ENCODE measurements at regions not wholly inside any gene's neighbourhood (a gene's known extent, or its start where the extent isn't known, plus 50 kb on each side); places are given as distances from the start of the nearest gene placed in this dataset.
A peak's percentile ranks its signal among the peaks of the same experiment; 100 is the strongest.

DNA sequence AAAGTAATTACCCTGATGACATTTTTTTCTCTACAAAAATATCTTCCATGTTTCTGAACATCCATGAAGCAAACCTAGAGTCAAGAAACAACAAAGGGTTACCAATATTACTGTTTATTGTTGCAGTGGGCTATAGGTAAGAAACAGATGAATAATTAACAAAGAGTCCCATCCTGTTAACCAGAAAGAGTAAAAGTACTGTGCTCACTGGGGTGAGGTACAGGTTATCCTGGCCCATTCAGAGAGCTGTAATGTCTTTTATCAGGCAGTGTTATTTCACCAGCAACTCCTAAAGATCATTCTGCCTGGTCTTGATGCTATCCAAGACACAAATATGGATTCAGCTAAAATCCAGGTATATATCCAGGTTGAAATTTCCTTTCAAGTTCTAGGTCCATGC is 754.9 kb downstream of the SATB2 start:
- no peak for TF ChIP-seq ZFX (IDR thresholded peaks at IDR 0.05; ENCODE audit: borderline replicate concordance)
- TF ChIP-seq, protein P1, sequence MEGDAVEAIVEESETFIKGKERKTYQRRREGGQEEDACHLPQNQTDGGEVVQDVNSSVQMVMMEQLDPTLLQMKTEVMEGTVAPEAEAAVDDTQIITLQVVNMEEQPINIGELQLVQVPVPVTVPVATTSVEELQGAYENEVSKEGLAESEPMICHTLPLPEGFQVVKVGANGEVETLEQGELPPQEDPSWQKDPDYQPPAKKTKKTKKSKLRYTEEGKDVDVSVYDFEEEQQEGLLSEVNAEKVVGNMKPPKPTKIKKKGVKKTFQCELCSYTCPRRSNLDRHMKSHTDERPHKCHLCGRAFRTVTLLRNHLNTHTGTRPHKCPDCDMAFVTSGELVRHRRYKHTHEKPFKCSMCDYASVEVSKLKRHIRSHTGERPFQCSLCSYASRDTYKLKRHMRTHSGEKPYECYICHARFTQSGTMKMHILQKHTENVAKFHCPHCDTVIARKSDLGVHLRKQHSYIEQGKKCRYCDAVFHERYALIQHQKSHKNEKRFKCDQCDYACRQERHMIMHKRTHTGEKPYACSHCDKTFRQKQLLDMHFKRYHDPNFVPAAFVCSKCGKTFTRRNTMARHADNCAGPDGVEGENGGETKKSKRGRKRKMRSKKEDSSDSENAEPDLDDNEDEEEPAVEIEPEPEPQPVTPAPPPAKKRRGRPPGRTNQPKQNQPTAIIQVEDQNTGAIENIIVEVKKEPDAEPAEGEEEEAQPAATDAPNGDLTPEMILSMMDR (IDR thresholded peaks at IDR 0.05) = no peak
- H3K27ac ChIP-seq = no peak overlapping the region

DNA sequence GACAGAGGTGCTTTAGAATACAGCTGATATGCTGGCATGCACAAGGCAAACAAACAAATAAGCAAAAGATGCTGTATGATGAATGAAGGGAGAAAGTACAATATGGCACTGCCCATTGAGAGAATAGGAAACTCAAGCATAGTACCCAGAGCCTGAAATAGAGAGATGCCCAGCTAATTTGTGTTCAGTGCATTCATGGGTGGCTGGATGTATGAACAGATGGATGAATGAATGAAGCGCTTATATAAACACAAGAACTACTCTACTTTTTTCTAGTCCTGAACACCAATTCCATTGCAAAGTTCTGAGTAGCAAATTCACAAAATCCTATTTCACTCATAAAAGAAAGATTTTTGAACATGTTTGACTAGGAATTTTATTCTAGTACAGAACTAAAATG is 756.3 kb downstream of the SATB2 start:
- no peak overlapping the region for H3K27ac ChIP-seq
- no peak for TF ChIP-seq ZFX (IDR thresholded peaks at IDR 0.05; ENCODE audit: borderline replicate concordance)
- TF ChIP-seq, protein P1 (IDR thresholded peaks at IDR 0.05) = no peak

DNA sequence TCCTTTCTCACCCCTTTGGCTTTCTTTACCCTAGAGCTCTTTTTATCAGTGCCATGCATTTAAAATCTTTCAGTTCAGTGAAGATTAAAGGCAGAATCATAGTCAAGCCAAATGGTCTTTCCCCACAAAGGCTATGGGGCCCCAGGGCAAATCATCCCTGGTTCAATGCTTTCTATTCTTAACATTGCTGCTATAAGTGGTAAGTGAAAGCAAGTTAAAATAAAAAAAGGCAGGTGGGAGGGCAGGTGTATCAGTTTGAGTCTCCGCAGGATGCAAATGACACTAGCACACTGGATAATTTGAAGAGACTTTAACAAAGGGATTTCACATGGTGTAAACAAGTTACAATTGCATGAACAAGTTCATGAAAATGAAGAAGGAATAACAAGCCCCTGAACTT is 757.4 kb downstream of the SATB2 start:
- H3K27ac ChIP-seq = no peak overlapping the region
- TF ChIP-seq, protein P1 (IDR thresholded peaks at IDR 0.05) = no peak
- no peak for TF ChIP-seq ZFX (IDR thresholded peaks at IDR 0.05; ENCODE audit: borderline replicate concordance)

DNA sequence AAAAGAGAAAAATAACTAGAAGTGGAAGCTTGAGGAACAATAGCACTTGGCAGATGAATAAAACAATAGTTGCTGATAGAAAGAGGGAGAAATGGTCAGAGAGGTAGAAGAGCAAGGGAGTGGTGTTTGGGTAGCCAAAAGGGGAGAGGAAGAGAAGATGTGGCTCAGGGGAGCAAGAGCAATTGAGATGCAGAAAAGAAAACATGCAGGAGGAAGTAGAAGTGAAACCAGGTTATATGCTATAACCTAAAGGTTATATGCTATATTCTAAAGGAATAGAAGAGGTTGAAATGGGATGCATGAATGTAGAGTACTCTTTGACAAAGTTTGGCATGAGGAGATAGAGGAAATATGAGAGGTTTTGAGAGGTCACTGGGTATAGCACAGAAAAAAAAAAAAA is 759.5 kb downstream of the SATB2 start:
- no peak overlapping the region for H3K27ac ChIP-seq
- TF ChIP-seq, protein P1 (IDR thresholded peaks at IDR 0.05) = no peak

GRCh38 chr2:198697794-198698193 is 759.9 kb downstream of the SATB2 start:
- no peak for TF ChIP-seq ZFX (IDR thresholded peaks at IDR 0.05; ENCODE audit: borderline replicate concordance)
- TF ChIP-seq, protein P1 (IDR thresholded peaks at IDR 0.05) = no peak
- H3K27ac ChIP-seq = no peak overlapping the region

DNA sequence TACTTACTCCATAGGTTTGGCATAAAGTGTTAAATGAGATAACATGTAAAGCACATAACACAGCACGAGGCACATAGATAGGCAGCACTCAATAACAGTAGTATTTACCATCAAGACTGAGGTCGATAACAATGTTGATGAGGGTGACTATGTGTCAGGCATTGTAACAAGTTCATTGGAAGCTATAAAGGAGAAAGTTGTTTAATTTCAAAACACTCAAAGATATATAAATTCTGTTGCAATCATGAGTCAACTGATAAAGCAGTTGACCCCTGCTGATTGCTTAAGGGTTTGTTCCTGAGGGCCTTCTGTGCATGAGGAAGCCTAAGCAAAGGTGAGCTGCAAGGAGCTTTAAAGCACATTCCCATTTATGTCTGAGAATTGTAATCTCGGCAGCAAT is 760.5 kb downstream of the SATB2 start:
- H3K27ac ChIP-seq = no peak overlapping the region
- TF ChIP-seq, protein P1 (IDR thresholded peaks at IDR 0.05) = no peak
- no peak for TF ChIP-seq ZFX (IDR thresholded peaks at IDR 0.05; ENCODE audit: borderline replicate concordance)

GRCh38 chr2:198695879-198696278 is 761.9 kb downstream of the SATB2 start:
- TF ChIP-seq, protein P1 (IDR thresholded peaks at IDR 0.05) = no peak
- TF ChIP-seq ZFX (IDR thresholded peaks at IDR 0.05; ENCODE audit: borderline replicate concordance) = no peak
- peak overlapping the region; percentile 14; the same call in 1 of the 2 replicates for H3K27ac ChIP-seq

All from 22Rv1 (cell line).